CD4-positive, alpha-beta T cell (primary cell): ENCODE measurements at regions not wholly inside any gene's neighbourhood (a gene's known extent, or its start where the extent isn't known, plus 50 kb on each side); places are given as distances from the start of the nearest gene placed in this dataset.
A peak's percentile ranks its signal among the peaks of the same experiment; 100 is the strongest.

ENCODE experiments used
- ATAC-seq: fragments of 200-7000 bp; cut with Tn5 transposase; one replicate; pipeline ENCODE4 v1.10.0; 2022; ENCODE audit warnings: mild to moderate bottlenecking; ENCODE audit not compliant: poor library complexity
- CTCF ChIA-PET: fragments of 350-600 bp; sonication (Branson Sonifier 250); formaldehyde crosslinking; loops from one replicate; lab custom pipeline; 2021; ENCODE audit warnings: antibody characterized with exemption, inconsistent platforms; lab: Charles Lee
- POLR2A ChIA-PET: fragments of 350-600 bp; sonication (Branson Sonifier 250); formaldehyde crosslinking; loops from one replicate; lab custom pipeline; 2021; ENCODE audit warnings: antibody characterized with exemption, inconsistent platforms; lab: Charles Lee
- DNase-seq, 14 experiments: peaks; one replicate each; pipeline ENCODE4 v3.0.0-alpha.2; 2013 to 2020; ENCODE audit warnings: mixed read lengths in 2 of 14
- H3K27ac ChIP-seq, 2 donors: one replicate each; pipeline versions ENCODE4 v1.5.1 to v1.7.0; 2013; ENCODE audit warnings: low read length in 2 of 2, low read depth in 1 of 2, mild to moderate bottlenecking in 1 of 2
- H3K27me3 ChIP-seq, 2 experiments: 1 replicate in 1 of 2; 2 replicates in 1 of 2; pipeline versions ENCODE4 v1.6.1 to v1.7.0; 2013; ENCODE audit warnings: low read length in 2 of 2, control low read depth in 1 of 2, mild to moderate bottlenecking in 1 of 2, moderate library complexity in 1 of 2; ENCODE audit not compliant: insufficient read depth in 2 of 2, control insufficient read depth in 1 of 2
- H3K36me3 ChIP-seq: one replicate; pipeline ENCODE4 v1.6.1; 2013; ENCODE audit warnings: low read length, control low read depth; ENCODE audit not compliant: insufficient read depth
- H3K4me1 ChIP-seq: one replicate; pipeline ENCODE4 v1.6.1; 2013; ENCODE audit warnings: low read length, control low read depth; ENCODE audit not compliant: insufficient read depth
- H3K4me3 ChIP-seq: one replicate; pipeline ENCODE4 v1.5.1; 2013; ENCODE audit warnings: mild to moderate bottlenecking, low read length, moderate library complexity
- H3K9me3 ChIP-seq, 2 experiments: 1 replicate in 1 of 2; 2 replicates in 1 of 2; pipeline versions ENCODE4 v1.6.1 to v1.7.0; 2013; ENCODE audit warnings: low read length in 2 of 2, mild to moderate bottlenecking in 2 of 2, control low read depth in 1 of 2, moderate library complexity in 1 of 2; ENCODE audit not compliant: control insufficient read depth in 1 of 2, insufficient read depth in 1 of 2
- H3K27ac Mint-ChIP-seq: one replicate; pipeline ENCODE4 v1.8.0; 2020; ENCODE audit warnings: mixed read lengths
- H3K27me3 Mint-ChIP-seq: one replicate; pipeline ENCODE4 v1.8.0; 2021; ENCODE audit warnings: mixed read lengths
- H3K36me3 Mint-ChIP-seq: one replicate; pipeline ENCODE4 v1.8.0; 2021; ENCODE audit warnings: low read depth, mixed read lengths
- H3K4me1 Mint-ChIP-seq: one replicate; pipeline ENCODE4 v1.8.0; 2021; ENCODE audit warnings: low read depth, mixed read lengths
- H3K4me3 Mint-ChIP-seq: one replicate; pipeline ENCODE4 v1.8.0; 2020; ENCODE audit warnings: mild to moderate bottlenecking, mixed read lengths
- H3K9me3 Mint-ChIP-seq: one replicate; pipeline ENCODE4 v1.8.0; 2020; ENCODE audit warnings: mixed read lengths
- intact Hi-C, 2 experiments: fragments of 100-400 bp; cut with DNase I in 1 of 2; cut with micrococcal nuclease in 1 of 2; formaldehyde crosslinking; loops; one replicate each; pipeline versions ENCODE4 v1.15.1 to v1.9.0; 2023 to 2025; cut with DNase I, micrococcal nuclease
- TF ChIP-seq, protein P1 (sequence below): fragments of 200-600 bp; IDR thresholded peaks from one replicate; pipeline ENCODE4 v1.8.0; 2022; ENCODE audit warnings: antibody characterized with exemption, mild to moderate bottlenecking

DNA sequence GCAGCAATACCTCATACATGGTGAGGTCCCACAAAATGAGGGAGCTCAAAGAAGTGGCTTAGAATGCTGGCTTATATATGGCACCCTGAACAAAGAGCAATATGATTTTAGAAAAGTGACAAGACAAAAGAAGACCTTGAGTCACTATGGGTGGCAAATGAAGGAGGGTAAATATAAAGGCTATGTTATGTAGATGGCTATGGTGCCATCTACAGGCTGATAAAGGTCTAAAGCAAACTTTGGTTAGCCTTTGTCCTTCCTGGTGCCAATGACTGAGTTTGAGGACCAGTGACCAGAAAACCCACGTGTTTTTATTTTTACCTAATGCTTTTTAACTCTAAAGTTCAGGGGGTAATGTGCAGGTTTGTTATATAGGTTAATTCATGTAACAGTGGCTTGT lies 151.8 kb downstream of the CCNG2 start:
- Mint-ChIP-seq H3K4me3 (no peak overlapping the region), H3K27ac (no peak overlapping the region), H3K27me3 (peaks cover 17% of the 10 kb centered on the region), H3K36me3 (no peaks in the 10 kb centered on the region), H3K4me1 (no peaks in the 10 kb centered on the region), H3K9me3 (no peaks in the 10 kb centered on the region)
- TF ChIP-seq, protein P1, sequence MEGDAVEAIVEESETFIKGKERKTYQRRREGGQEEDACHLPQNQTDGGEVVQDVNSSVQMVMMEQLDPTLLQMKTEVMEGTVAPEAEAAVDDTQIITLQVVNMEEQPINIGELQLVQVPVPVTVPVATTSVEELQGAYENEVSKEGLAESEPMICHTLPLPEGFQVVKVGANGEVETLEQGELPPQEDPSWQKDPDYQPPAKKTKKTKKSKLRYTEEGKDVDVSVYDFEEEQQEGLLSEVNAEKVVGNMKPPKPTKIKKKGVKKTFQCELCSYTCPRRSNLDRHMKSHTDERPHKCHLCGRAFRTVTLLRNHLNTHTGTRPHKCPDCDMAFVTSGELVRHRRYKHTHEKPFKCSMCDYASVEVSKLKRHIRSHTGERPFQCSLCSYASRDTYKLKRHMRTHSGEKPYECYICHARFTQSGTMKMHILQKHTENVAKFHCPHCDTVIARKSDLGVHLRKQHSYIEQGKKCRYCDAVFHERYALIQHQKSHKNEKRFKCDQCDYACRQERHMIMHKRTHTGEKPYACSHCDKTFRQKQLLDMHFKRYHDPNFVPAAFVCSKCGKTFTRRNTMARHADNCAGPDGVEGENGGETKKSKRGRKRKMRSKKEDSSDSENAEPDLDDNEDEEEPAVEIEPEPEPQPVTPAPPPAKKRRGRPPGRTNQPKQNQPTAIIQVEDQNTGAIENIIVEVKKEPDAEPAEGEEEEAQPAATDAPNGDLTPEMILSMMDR, result no peak
- POLR2A ChIA-PET, result no interaction called here
- H3K9me3 ChIP-seq, result no peaks in the 10 kb centered on the region
- H3K4me3 ChIP-seq, result no peak overlapping the region
- H3K4me1 ChIP-seq, result no peaks in the 10 kb centered on the region
- CTCF ChIA-PET, result no interaction called here
- no peaks in the 10 kb centered on the region for H3K27me3 ChIP-seq
- no peak overlapping the region for H3K27ac ChIP-seq
- DNase-seq, result peak in 3 of 14 experiments; percentile 1 to 24 (median 4)
- no peaks in the 10 kb centered on the region for H3K36me3 ChIP-seq
- intact Hi-C loops, result no loop called here
- no peak for ATAC-seq

DNA sequence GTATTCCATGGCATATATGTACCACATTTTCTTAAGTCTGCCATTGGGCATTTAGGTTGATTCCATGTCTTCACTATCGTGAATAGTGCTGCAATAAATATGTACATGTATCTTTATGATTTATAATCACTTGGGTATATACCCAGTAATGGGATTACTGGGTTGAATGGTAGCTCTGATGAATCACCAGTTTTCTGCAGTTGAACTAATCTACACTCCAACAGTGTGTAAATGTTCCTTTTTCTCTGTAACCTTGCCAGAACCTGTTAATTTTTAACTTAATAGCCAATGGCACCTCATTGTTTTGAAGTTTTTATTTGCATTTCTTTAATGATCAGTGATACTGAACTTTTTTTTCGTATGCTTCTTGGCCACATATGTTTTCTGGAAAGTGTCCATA lies 152.5 kb downstream of the CCNG2 start:
- ChIA-PET CTCF (no interaction called here), POLR2A (no interaction called here)
- DNase-seq, result no peak
- peaks cover 19% of the 10 kb centered on the region for H3K27me3 Mint-ChIP-seq
- intact Hi-C loops, result no loop called here
- no peak overlapping the region for H3K4me3 Mint-ChIP-seq
- Histone ChIP-seq H3K9me3 (no peaks in the 10 kb centered on the region), H3K4me1 (no peaks in the 10 kb centered on the region), H3K27me3 (no peaks in the 10 kb centered on the region), H3K4me3 (no peak overlapping the region), H3K36me3 (no peaks in the 10 kb centered on the region), H3K27ac (no peak overlapping the region)
- no peak overlapping the region for H3K27ac Mint-ChIP-seq
- ATAC-seq, result no peak
- H3K9me3 Mint-ChIP-seq, result no peaks in the 10 kb centered on the region
- H3K36me3 Mint-ChIP-seq, result no peaks in the 10 kb centered on the region
- H3K4me1 Mint-ChIP-seq, result no peaks in the 10 kb centered on the region
- TF ChIP-seq, protein P1, result no peak

DNA sequence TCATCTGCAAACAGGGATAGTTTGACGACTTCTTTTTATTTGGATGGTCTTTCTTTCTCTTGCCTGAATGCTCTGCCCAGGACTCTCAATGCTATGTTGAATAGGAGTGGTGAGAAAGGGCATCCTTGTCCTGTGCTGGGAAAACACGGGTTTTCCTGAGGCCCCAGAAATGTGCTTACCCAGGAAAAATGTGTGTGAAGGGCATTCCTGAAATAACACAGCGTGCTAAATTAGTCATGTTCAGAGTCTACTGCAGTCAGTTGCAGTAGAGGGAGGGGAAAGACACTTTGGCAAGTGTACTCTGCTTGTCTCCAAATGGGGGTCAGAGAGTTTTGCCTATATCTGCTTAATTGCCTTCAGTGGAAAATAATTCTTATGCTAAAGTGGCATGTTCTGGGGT lies 153.9 kb downstream of the CCNG2 start:
- H3K4me1 ChIP-seq, result no peaks in the 10 kb centered on the region
- no peak overlapping the region for H3K27ac ChIP-seq
- DNase-seq (no peak), ATAC-seq (no peak)
- no peaks in the 10 kb centered on the region for H3K9me3 ChIP-seq
- no peaks in the 10 kb centered on the region for H3K36me3 ChIP-seq
- TF ChIP-seq, protein P1, result no peak
- no peaks in the 10 kb centered on the region for H3K27me3 ChIP-seq
- ChIA-PET CTCF (no interaction called here), POLR2A (no interaction called here)
- peaks cover 19% of the 10 kb centered on the region for H3K27me3 Mint-ChIP-seq
- H3K4me3 ChIP-seq, result no peak overlapping the region
- no peaks in the 10 kb centered on the region for H3K36me3 Mint-ChIP-seq
- no peak overlapping the region for H3K27ac Mint-ChIP-seq
- no peaks in the 10 kb centered on the region for H3K4me1 Mint-ChIP-seq
- no peaks in the 10 kb centered on the region for H3K9me3 Mint-ChIP-seq
- H3K4me3 Mint-ChIP-seq, result no peak overlapping the region
- intact Hi-C loops, result no loop called here
